ENCODE measurements at regions not wholly inside any gene's neighbourhood (a gene's known extent, or its start where the extent isn't known, plus 50 kb on each side); places are given as distances from the start of the nearest gene placed in this dataset.

- H3K79me2 ChIP-seq (ENCODE audit: control insufficient read depth, low read length) = no peaks in the 10 kb centered on the region
- no peak overlapping the region for H3K27ac ChIP-seq (ENCODE audit: low read depth, low read length)
- no peaks in the 10 kb centered on the region for H3K4me1 ChIP-seq (ENCODE audit: control insufficient read depth, low read length)
- H3K4me3 ChIP-seq (ENCODE audit: low read length) = no peak overlapping the region
- H3K9me3 ChIP-seq (ENCODE audit: control insufficient read depth, insufficient read depth, low read length) = no peaks in the 10 kb centered on the region
- no peak overlapping the region for H3K4me2 ChIP-seq (ENCODE audit: low read length)
- no peaks in the 10 kb centered on the region for H3K36me3 ChIP-seq (ENCODE audit: control insufficient read depth, low read length)
- TF ChIP-seq CTCF (IDR thresholded peaks at IDR 0.05; ENCODE audit: low read depth, low read length, poor library complexity, severe bottlenecking) (no peak), EZH2phosphoT487 (IDR thresholded peaks at IDR 0.05; ENCODE audit: borderline replicate concordance, low read length) (no peak)
- H3F3A ChIP-seq (ENCODE audit: control insufficient read depth, insufficient read depth) = no peaks in the 10 kb centered on the region
- no peaks in the 10 kb centered on the region for H4K20me1 ChIP-seq (ENCODE audit: control insufficient read depth, insufficient read depth, low read depth, low read length)
- H3K9me2 ChIP-seq (replicated peaks; ENCODE audit: control insufficient read depth, low read length) = no peaks in the 10 kb centered on the region
- H3K27me3 ChIP-seq (ENCODE audit: control insufficient read depth, low read length) = peaks cover 2% of the 10 kb centered on the region; the same call in 1 of the 2 replicates
These were observed 94.8 kb upstream of the RAB12 start for GRCh38 chr18:8514409-8514808.

- H3K9me3 ChIP-seq (ENCODE audit: control insufficient read depth, insufficient read depth, low read length) = no peaks in the 10 kb centered on the region; the same call in 1 of the 2 replicates
- no peak for TF ChIP-seq EZH2phosphoT487 (IDR thresholded peaks at IDR 0.05; ENCODE audit: borderline replicate concordance, low read length)
- no peak for TF ChIP-seq CTCF (IDR thresholded peaks at IDR 0.05; ENCODE audit: low read depth, low read length, poor library complexity, severe bottlenecking)
- peaks cover 2% of the 10 kb centered on the region; the same call in 1 of the 2 replicates for H3K27me3 ChIP-seq (ENCODE audit: control insufficient read depth, low read length)
- no peaks in the 10 kb centered on the region for H3K79me2 ChIP-seq (ENCODE audit: control insufficient read depth, low read length)
- H3F3A ChIP-seq (ENCODE audit: control insufficient read depth, insufficient read depth) = no peaks in the 10 kb centered on the region
- H4K20me1 ChIP-seq (ENCODE audit: control insufficient read depth, insufficient read depth, low read depth, low read length) = no peaks in the 10 kb centered on the region
- no peak overlapping the region for H3K27ac ChIP-seq (ENCODE audit: low read depth, low read length)
- H3K9me2 ChIP-seq (replicated peaks; ENCODE audit: control insufficient read depth, low read length) = no peaks in the 10 kb centered on the region
- H3K36me3 ChIP-seq (ENCODE audit: control insufficient read depth, low read length) = no peaks in the 10 kb centered on the region
- H3K4me1 ChIP-seq (ENCODE audit: control insufficient read depth, low read length) = no peaks in the 10 kb centered on the region
- no peak overlapping the region for H3K4me2 ChIP-seq (ENCODE audit: low read length)
- no peak overlapping the region for H3K4me3 ChIP-seq (ENCODE audit: low read length)
These were observed 93.9 kb upstream of the RAB12 start for GRCh38 chr18:8515142-8515865.

GRCh38 chr18:8516371-8517250 is 92.6 kb upstream of the RAB12 start:
- Histone ChIP-seq H3K9me2 (replicated peaks; ENCODE audit: control insufficient read depth, low read length) (no peaks in the 10 kb centered on the region), H3K4me1 (ENCODE audit: control insufficient read depth, low read length) (no peaks in the 10 kb centered on the region), H3K79me2 (ENCODE audit: control insufficient read depth, low read length) (no peaks in the 10 kb centered on the region), H3K9me3 (ENCODE audit: control insufficient read depth, insufficient read depth, low read length) (no peaks in the 10 kb centered on the region; the same call in 1 of the 2 replicates), H3K27me3 (ENCODE audit: control insufficient read depth, low read length) (peaks cover 2% of the 10 kb centered on the region; the same call in 1 of the 2 replicates), H3K4me2 (ENCODE audit: low read length) (no peak overlapping the region), H4K20me1 (ENCODE audit: control insufficient read depth, insufficient read depth, low read depth, low read length) (no peaks in the 10 kb centered on the region), H3K36me3 (ENCODE audit: control insufficient read depth, low read length) (no peaks in the 10 kb centered on the region), H3F3A (ENCODE audit: control insufficient read depth, insufficient read depth) (no peaks in the 10 kb centered on the region), H3K4me3 (ENCODE audit: low read length) (no peak overlapping the region), H3K27ac (ENCODE audit: low read depth, low read length) (no peak overlapping the region)
- TF ChIP-seq CTCF (IDR thresholded peaks at IDR 0.05; ENCODE audit: low read depth, low read length, poor library complexity, severe bottlenecking) (no peak), EZH2phosphoT487 (IDR thresholded peaks at IDR 0.05; ENCODE audit: borderline replicate concordance, low read length) (no peak)

Measured in DOHH2 (cell line).